ENCODE measurements at regions not wholly inside any gene's neighbourhood (a gene's known extent, or its start where the extent isn't known, plus 50 kb on each side); places are given as distances from the start of the nearest gene placed in this dataset.
"Not testable (repeated sequence)": the region's sequence is repeated elsewhere in the genome, so short reads cannot be mapped to it uniquely, and the experiment has no call there.

GRCh38 chr21:8205892-8206188 lies 2315.5 kb upstream of the TPTE start:
- not testable (repeated sequence) for TF ChIP-seq CTCF, POLR2A (IDR thresholded peaks at IDR 0.05)

Data from Peyer's patch (tissue), 4 donors.